KG1 (cell line): ENCODE measurements at regions not wholly inside any gene's neighbourhood (a gene's known extent, or its start where the extent isn't known, plus 50 kb on each side); places are given as distances from the start of the nearest gene placed in this dataset.
A peak's percentile ranks its signal among the peaks of the same experiment; 100 is the strongest.

Experiments used
- DNase-seq: peaks from one replicate; lab custom pipeline; 2025; lab: John Stamatoyannopoulos, UW

GRCh38 chr1:83725735-83726360 is 273.1 kb downstream of the TTLL7 start:
- no peak for DNase-seq

GRCh38 chr1:83718338-83718737 is 280.6 kb downstream of the TTLL7 start:
- DNase-seq: no peak

GRCh38 chr1:83717785-83718184 is 281.1 kb downstream of the TTLL7 start:
- DNase-seq: no peak

GRCh38 chr1:83716641-83717040 is 282.3 kb downstream of the TTLL7 start:
- DNase-seq: no peak

- no peak for DNase-seq
Observed at GRCh38 chr1:83715550-83715949, 283.4 kb downstream of the TTLL7 start.

GRCh38 chr1:83709662-83710061 is 289.3 kb downstream of the TTLL7 start:
- no peak for DNase-seq

- no peak for DNase-seq
Observed at GRCh38 chr1:83706354-83706938, 292.5 kb downstream of the TTLL7 start.

- DNase-seq: no peak
Observed at GRCh38 chr1:83705091-83705490, 293.8 kb downstream of the TTLL7 start.

GRCh38 chr1:83704350-83704749 is 294.6 kb downstream of the TTLL7 start:
- no peak for DNase-seq

- DNase-seq: no peak
Observed at GRCh38 chr1:83702356-83702755, 296.6 kb downstream of the TTLL7 start.

- no peak for DNase-seq
Observed at GRCh38 chr1:83701355-83701754, 297.6 kb downstream of the TTLL7 start.

- no peak for DNase-seq
Observed at GRCh38 chr1:83698644-83699043, 300.3 kb downstream of the TTLL7 start.

GRCh38 chr1:83697961-83698360 is 301.0 kb downstream of the TTLL7 start:
- DNase-seq: no peak

GRCh38 chr1:83697220-83697619 is 301.7 kb downstream of the TTLL7 start:
- no peak for DNase-seq

GRCh38 chr1:83694449-83694848 is 304.5 kb downstream of the TTLL7 start:
- DNase-seq: no peak

- DNase-seq: no peak
Observed at GRCh38 chr1:83693427-83694126, 305.4 kb downstream of the TTLL7 start.

GRCh38 chr1:83692524-83693381 is 306.2 kb downstream of the TTLL7 start:
- peak; percentile 14 for DNase-seq

- DNase-seq: no peak
Observed at GRCh38 chr1:83691953-83692500, 306.9 kb downstream of the TTLL7 start.

- DNase-seq: no peak
Observed at GRCh38 chr1:83689921-83690868, 308.7 kb downstream of the TTLL7 start.

GRCh38 chr1:83682132-83682531 is 316.8 kb downstream of the TTLL7 start:
- DNase-seq: no peak

GRCh38 chr1:83676106-83676505 is 322.8 kb downstream of the TTLL7 start:
- no peak for DNase-seq
